Smooth muscle cell (in vitro differentiated cells): ENCODE measurements at regions not wholly inside any gene's neighbourhood (a gene's known extent, or its start where the extent isn't known, plus 50 kb on each side); places are given as distances from the start of the nearest gene placed in this dataset.

Source experiments
- DNase-seq: peaks from one replicate; lab custom pipeline; 2025; ENCODE audit not compliant: unreplicated experiment; lab: John Stamatoyannopoulos, UW
- H2AFZ ChIP-seq: fragments of 200-600 bp; sonication (generic); 2 replicates; pipeline ENCODE4 v1.6.0; 2016; ENCODE audit warnings: antibody characterized with exemption, low read depth, mild to moderate bottlenecking
- H3F3A ChIP-seq: fragments of 200-600 bp; sonication (generic); 2 replicates; pipeline ENCODE4 v1.6.0; 2017; ENCODE audit warnings: antibody characterized with exemption, low read depth
- H3K27ac ChIP-seq: fragments of 200-600 bp; sonication (generic); 2 replicates; pipeline ENCODE4 v1.5.1; 2016; ENCODE audit warnings: low read depth, mild to moderate bottlenecking
- H3K27me3 ChIP-seq: fragments of 200-600 bp; sonication (generic); 2 replicates; pipeline ENCODE4 v1.6.1; 2016; ENCODE audit warnings: low read depth, mild to moderate bottlenecking
- H3K36me3 ChIP-seq: fragments of 200-600 bp; sonication (generic); 2 replicates; pipeline ENCODE4 v1.5.1; 2016; ENCODE audit warnings: low read depth
- H3K4me1 ChIP-seq: fragments of 200-600 bp; sonication (generic); 2 replicates; pipeline ENCODE4 v1.5.1; 2016; ENCODE audit warnings: low read depth
- H3K4me2 ChIP-seq: fragments of 200-600 bp; sonication (generic); 2 replicates; pipeline ENCODE4 v1.6.0; 2016; ENCODE audit warnings: mild to moderate bottlenecking
- H3K4me3 ChIP-seq: fragments of 200-600 bp; sonication (generic); 2 replicates; pipeline ENCODE4 v1.5.1; 2016; ENCODE audit warnings: mild to moderate bottlenecking
- H3K79me2 ChIP-seq: fragments of 200-600 bp; sonication (generic); 2 replicates; pipeline ENCODE4 v1.6.0; 2016; ENCODE audit warnings: low read depth, mild to moderate bottlenecking
- H3K9ac ChIP-seq: fragments of 200-600 bp; sonication (generic); 2 replicates; pipeline ENCODE4 v1.6.0; 2016; ENCODE audit warnings: low read depth
- H3K9me3 ChIP-seq: fragments of 200-600 bp; sonication (generic); replicated peaks from 2 replicates; pipeline ENCODE4 v1.5.1; 2016; ENCODE audit warnings: low read depth
- H4K20me1 ChIP-seq: fragments of 200-600 bp; sonication (generic); 2 replicates; pipeline ENCODE4 v1.6.0; 2016; ENCODE audit warnings: low read depth
- WGBS: methylation state at CpG from one replicate; pipeline ENCODE4 v1.1.7; 2016; ENCODE audit warnings: low lambda C conversion rate; 5-methylcytosine and 5-hydroxymethylcytosine counted together
- TF ChIP-seq, protein P1 (sequence below): fragments of 200-600 bp; sonication (generic); IDR thresholded peaks from 2 replicates; pipeline ENCODE4 v1.5.1; 2017; ENCODE audit warnings: borderline replicate concordance, mild to moderate bottlenecking, antibody characterized with exemption; ENCODE audit not compliant: insufficient read depth, poor library complexity, severe bottlenecking

DNA sequence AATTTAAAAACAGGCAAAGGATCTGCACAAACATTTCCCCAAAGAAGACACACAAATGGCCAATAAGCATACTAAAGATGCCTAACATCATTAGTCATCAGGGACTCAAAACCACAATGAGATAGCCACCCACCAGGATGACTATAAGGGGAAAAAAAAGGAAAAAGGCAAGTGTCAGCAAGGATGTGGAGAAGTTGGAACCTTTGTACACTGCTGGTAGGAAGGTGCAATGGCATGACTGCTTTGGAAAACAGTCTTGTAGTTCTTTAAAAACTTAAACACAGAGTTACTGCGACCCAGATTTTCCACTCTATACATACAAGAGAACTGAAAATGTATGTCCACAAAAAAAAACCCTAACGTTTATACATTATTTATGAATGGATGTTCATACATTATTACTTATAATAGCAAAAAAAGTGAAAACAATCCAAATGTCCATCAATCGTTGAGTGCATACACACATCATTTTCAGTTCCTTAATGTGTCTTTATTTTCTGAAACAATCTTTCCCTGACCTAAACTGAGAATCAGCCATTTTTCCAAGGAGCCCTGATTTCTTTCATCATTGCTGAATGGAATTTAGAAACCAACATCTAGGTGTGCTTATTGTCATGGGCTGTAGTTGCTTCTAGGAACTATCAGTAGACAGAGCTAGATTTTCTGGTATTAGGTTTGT lies 64.7 kb upstream of the TLK1 start:
- TF ChIP-seq, protein P1, sequence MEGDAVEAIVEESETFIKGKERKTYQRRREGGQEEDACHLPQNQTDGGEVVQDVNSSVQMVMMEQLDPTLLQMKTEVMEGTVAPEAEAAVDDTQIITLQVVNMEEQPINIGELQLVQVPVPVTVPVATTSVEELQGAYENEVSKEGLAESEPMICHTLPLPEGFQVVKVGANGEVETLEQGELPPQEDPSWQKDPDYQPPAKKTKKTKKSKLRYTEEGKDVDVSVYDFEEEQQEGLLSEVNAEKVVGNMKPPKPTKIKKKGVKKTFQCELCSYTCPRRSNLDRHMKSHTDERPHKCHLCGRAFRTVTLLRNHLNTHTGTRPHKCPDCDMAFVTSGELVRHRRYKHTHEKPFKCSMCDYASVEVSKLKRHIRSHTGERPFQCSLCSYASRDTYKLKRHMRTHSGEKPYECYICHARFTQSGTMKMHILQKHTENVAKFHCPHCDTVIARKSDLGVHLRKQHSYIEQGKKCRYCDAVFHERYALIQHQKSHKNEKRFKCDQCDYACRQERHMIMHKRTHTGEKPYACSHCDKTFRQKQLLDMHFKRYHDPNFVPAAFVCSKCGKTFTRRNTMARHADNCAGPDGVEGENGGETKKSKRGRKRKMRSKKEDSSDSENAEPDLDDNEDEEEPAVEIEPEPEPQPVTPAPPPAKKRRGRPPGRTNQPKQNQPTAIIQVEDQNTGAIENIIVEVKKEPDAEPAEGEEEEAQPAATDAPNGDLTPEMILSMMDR = peak; percentile 32
- Histone ChIP-seq H3K36me3 (no peaks in the 10 kb centered on the region), H4K20me1 (no peaks in the 10 kb centered on the region), H3K9ac (no peak overlapping the region), H3K4me1 (no peaks in the 10 kb centered on the region), H3F3A (peaks cover 1% of the 10 kb centered on the region), H3K4me2 (peak overlapping the region; percentile 60), H3K4me3 (no peak overlapping the region), H3K79me2 (no peaks in the 10 kb centered on the region), H3K27me3 (no peaks in the 10 kb centered on the region), H3K9me3 (no peaks in the 10 kb centered on the region), H3K27ac (peak overlapping the region; percentile 40), H2AFZ (no peak overlapping the region)
- DNase-seq = no peak
- WGBS = 78% methylated on average over 3 of the region's 3 CpGs

DNA sequence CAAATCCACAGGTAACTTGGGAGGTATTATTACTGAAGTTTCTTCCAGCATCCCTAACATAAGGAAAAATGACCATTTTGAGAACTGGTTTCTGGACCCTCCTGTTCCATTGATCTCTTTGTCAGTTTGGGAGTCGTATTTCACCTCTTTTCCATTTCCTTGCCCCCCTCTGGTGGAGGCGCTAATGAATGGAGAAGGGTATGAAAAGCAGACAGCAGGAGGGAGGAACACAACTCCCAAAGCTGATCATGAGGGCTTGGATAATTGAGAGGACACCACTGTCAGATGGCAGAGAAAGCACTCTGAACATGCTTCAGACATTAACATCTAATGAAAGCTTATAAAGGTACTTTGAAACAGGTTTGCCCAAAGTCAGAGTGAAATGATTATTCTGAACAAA lies 56.6 kb upstream of the TLK1 start:
- Histone ChIP-seq H3K27me3 (no peaks in the 10 kb centered on the region), H3K9ac (no peak overlapping the region), H3F3A (no peaks in the 10 kb centered on the region), H3K4me3 (no peak overlapping the region), H4K20me1 (no peaks in the 10 kb centered on the region), H3K36me3 (no peaks in the 10 kb centered on the region), H3K27ac (no peak overlapping the region), H3K4me1 (no peaks in the 10 kb centered on the region), H3K79me2 (no peaks in the 10 kb centered on the region), H2AFZ (no peak overlapping the region), H3K4me2 (no peak overlapping the region), H3K9me3 (no peaks in the 10 kb centered on the region)
- 69% methylated on average over 2 of the region's 2 CpGs for WGBS
- TF ChIP-seq, protein P1 = no peak
- DNase-seq = no peak

DNA sequence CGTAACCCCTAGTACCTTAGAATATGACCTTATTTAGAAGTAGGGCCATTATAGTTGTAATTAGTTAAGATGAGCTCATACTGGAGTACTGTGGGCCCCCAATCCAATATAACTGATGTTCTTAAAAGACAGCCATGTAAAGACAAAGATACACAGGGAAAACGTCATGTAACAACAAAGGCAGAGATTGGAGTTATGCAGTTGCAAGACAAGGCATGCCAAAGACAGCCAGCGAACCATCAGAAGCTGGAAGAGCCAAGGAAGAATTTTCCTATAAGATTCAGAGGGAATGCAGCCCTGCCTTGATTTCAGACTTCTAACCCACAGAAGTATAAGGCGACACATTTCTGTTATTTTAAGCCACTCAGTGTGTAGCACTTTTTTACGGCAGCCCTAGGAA lies 55.9 kb upstream of the TLK1 start:
- no peaks in the 10 kb centered on the region for H3K36me3 ChIP-seq
- no peak overlapping the region for H3K4me2 ChIP-seq
- no peak overlapping the region for H3K27ac ChIP-seq
- H3K4me3 ChIP-seq = no peak overlapping the region
- no peak overlapping the region for H3K9ac ChIP-seq
- H4K20me1 ChIP-seq = no peaks in the 10 kb centered on the region
- no peaks in the 10 kb centered on the region for H3K4me1 ChIP-seq
- no peaks in the 10 kb centered on the region for H3K79me2 ChIP-seq
- H3K27me3 ChIP-seq = no peaks in the 10 kb centered on the region
- no peak for DNase-seq
- WGBS = 69% methylated on average over 5 of the region's 5 CpGs
- H3K9me3 ChIP-seq = no peaks in the 10 kb centered on the region
- no peaks in the 10 kb centered on the region for H3F3A ChIP-seq
- no peak overlapping the region for H2AFZ ChIP-seq
- TF ChIP-seq, protein P1 = no peak

DNA sequence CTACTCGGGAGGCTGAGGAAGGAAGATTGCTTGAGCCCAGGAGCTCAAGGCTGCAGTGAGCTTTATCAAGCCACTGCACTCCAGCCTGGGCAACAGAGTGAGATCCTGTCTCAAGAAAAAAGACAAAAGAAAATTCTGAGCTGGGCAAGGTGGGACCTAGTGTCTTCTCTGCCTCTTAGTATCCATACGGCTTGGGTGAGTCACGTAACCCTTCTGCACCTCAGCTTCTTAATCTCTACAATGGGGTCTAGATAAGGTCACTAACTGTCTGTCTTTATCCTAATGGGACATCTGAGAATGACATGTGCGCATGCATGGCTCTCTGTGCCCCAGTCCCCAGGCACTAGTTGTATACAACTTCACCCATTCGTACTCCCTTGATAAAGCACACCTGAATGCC lies 53.4 kb upstream of the TLK1 start:
- Histone ChIP-seq H3K27ac (no peak overlapping the region), H4K20me1 (no peaks in the 10 kb centered on the region), H3K4me3 (no peak overlapping the region), H3K36me3 (no peaks in the 10 kb centered on the region), H3K27me3 (no peaks in the 10 kb centered on the region), H3F3A (no peaks in the 10 kb centered on the region), H3K9ac (no peak overlapping the region), H3K9me3 (no peaks in the 10 kb centered on the region), H2AFZ (no peak overlapping the region), H3K4me2 (no peak overlapping the region), H3K79me2 (no peaks in the 10 kb centered on the region), H3K4me1 (no peaks in the 10 kb centered on the region)
- 89% methylated on average over 5 of the region's 5 CpGs for WGBS
- DNase-seq = no peak
- TF ChIP-seq, protein P1 = no peak
